Testis (tissue), 2 donors: ENCODE measurements at regions not wholly inside any gene's neighbourhood (a gene's known extent, or its start where the extent isn't known, plus 50 kb on each side); places are given as distances from the start of the nearest gene placed in this dataset.
"Not testable (repeated sequence)": the region's sequence is repeated elsewhere in the genome, so short reads cannot be mapped to it uniquely, and the experiment has no call there.

Source experiments
- DNase-seq: peaks from one replicate; pipeline ENCODE4 v3.0.0-alpha.2; 2019
- H3K27ac ChIP-seq, 2 donors: fragments of 200-600 bp; sonication (generic); one replicate each; pipeline ENCODE4 v1.5.1; 2019
- H3K27me3 ChIP-seq: fragments of 200-600 bp; sonication (generic); one replicate; pipeline ENCODE4 v1.5.1; 2019
- H3K36me3 ChIP-seq: fragments of 200-600 bp; sonication (generic); one replicate; pipeline ENCODE4 v1.5.1; 2017; ENCODE audit warnings: low read depth; ENCODE audit errors: missing control alignments
- H3K4me1 ChIP-seq: fragments of 200-600 bp; sonication (generic); one replicate; pipeline ENCODE4 v1.5.1; 2019
- H3K4me3 ChIP-seq, 2 donors: fragments of 200-600 bp; sonication (generic); one replicate each; pipeline ENCODE4 v1.5.1; 2017 to 2019
- H3K9me3 ChIP-seq: fragments of 200-600 bp; sonication (generic); one replicate; pipeline ENCODE4 v1.5.1; 2017
- CTCF ChIP-seq, 3 experiments: fragments of 450-650 bp in 2 of 3; fragments of 200-600 bp in 1 of 3; sonication (generic) in 1 of 3; IDR thresholded peaks; one replicate each; pipeline ENCODE4 v1.5.1; 2016 to 2019; ENCODE audit warnings: antibody characterized with exemption in 3 of 3, mild to moderate bottlenecking in 2 of 3, moderate library complexity in 1 of 3
- POLR2A ChIP-seq: fragments of 450-650 bp; IDR thresholded peaks from one replicate; pipeline ENCODE4 v1.6.1; 2017; ENCODE audit warnings: antibody characterized with exemption, mild to moderate bottlenecking, moderate library complexity
- WGBS, 2 donors: methylation state at CpG; one replicate each; pipeline ENCODE4 v1.1.5; 2018; 5-methylcytosine and 5-hydroxymethylcytosine counted together
- intact Hi-C: fragments of 100-400 bp; cut with DNase I; formaldehyde crosslinking; loops from one replicate; pipeline ENCODE4 v1.15.1; 2023; ENCODE audit warnings: low total_unique reads

DNA sequence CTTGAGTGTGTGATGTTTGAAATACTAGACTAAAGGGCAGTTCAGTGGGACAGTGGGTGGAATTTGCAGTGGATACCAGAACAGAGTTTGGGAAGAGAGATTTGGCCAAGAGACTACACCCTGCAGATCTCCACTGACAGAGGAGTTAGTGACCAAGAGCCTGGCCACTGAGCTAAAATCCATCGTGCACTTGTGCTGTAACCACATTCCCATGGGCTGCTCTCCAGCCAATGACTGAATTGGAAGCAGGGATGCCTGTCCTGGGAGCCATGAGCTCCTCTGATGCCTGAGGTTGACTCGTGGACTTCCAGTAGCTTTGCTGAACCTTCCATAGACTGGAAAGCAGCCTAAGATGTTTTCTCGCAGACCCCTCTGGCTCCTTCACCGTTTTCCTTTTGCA lies 296.1 kb downstream of the TRIML1 start:
- WGBS, 2 donors: 82 to 87% methylated on average over 4 of the region's 4 CpGs
- Histone ChIP-seq H3K27ac (no peak overlapping the region), H3K36me3 (no peaks in the 10 kb centered on the region), H3K4me3 (no peak overlapping the region), H3K27me3 (no peaks in the 10 kb centered on the region), H3K4me1 (no peaks in the 10 kb centered on the region), H3K9me3 (no peaks in the 10 kb centered on the region)
- intact Hi-C loops: no loop called here
- no peak for TF ChIP-seq CTCF (IDR thresholded peaks at IDR 0.05)
- no peak for TF ChIP-seq POLR2A
- no peak for DNase-seq

- TF ChIP-seq CTCF (IDR thresholded peaks at IDR 0.05) (no peak), POLR2A (no peak)
- 88 to 89% methylated on average over 5 of the region's 5 CpGs for WGBS, 2 donors
- H3K27ac ChIP-seq: no peak overlapping the region
- intact Hi-C loops: no loop called here
- H3K4me3 ChIP-seq: no peak overlapping the region
- DNase-seq: no peak
- H3K4me1 ChIP-seq: no peaks in the 10 kb centered on the region
- H3K36me3 ChIP-seq: no peaks in the 10 kb centered on the region
- no peaks in the 10 kb centered on the region for H3K9me3 ChIP-seq
- H3K27me3 ChIP-seq: no peaks in the 10 kb centered on the region
Observed at GRCh38 chr4:188437535-188437934, 298.3 kb downstream of the TRIML1 start.

DNA sequence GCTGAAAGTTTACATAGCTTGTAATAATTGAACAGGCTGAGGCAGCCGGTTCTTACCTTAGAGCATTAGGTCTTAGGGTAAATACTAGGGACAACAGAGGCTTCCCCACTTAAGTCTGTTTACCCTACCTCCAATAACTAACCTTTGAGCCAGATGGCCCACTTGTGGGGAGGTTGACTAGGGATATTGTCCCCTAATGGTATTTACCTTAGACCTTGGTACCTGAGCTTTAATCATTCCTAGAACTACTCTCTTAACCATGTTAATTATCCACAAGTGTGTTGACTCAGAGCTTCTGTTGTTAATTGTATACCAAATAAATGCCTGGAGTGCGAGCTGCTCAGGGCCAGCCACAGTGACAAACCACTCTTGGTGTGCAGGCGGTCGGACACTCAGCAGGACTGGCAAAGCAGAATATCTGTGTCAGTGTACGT lies 299.2 kb downstream of the TRIML1 start:
- H3K27me3 ChIP-seq, intact Hi-C loops, H3K4me1 ChIP-seq, H3K36me3 ChIP-seq, H3K27ac ChIP-seq, H3K4me3 ChIP-seq, DNase-seq, H3K9me3 ChIP-seq: not testable (repeated sequence)
- 90 to 98% methylated on average over 5 of the region's 5 CpGs for WGBS, 2 donors

- H3K27ac ChIP-seq: no peak overlapping the region
- H3K4me1 ChIP-seq: no peaks in the 10 kb centered on the region
- no peaks in the 10 kb centered on the region for H3K27me3 ChIP-seq
- no peak overlapping the region for H3K4me3 ChIP-seq
- 66 to 68% methylated on average over 5 to 6 of the region's 6 CpGs for WGBS, 2 donors
- no peaks in the 10 kb centered on the region for H3K36me3 ChIP-seq
- no peaks in the 10 kb centered on the region for H3K9me3 ChIP-seq
- DNase-seq: no peak
- intact Hi-C loops: no loop called here
- no peak for TF ChIP-seq CTCF (IDR thresholded peaks at IDR 0.05)
Observed at GRCh38 chr4:188439641-188440311, 300.5 kb downstream of the TRIML1 start.

DNA sequence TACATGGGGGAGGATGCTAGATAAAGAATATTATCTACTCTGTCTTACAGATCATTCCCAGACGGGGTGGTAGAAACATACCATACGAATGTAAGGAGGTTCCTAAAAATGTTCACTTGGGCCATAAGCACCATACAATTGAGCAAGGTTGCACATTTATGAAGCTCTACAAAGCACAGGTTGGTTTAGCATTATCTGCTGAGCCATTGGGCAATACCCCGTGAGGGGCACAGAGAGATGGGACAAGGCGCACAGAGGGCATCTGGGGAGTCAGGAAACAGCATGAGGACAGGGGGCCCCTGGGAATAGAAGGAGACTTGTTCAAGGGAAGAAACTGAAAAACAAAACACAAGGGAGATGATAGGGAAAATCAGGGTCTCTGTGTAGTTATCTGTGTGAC lies 305.3 kb downstream of the TRIML1 start:
- Histone ChIP-seq H3K27ac (no peak overlapping the region), H3K36me3 (no peaks in the 10 kb centered on the region), H3K4me3 (no peak overlapping the region), H3K4me1 (no peaks in the 10 kb centered on the region), H3K27me3 (no peaks in the 10 kb centered on the region), H3K9me3 (no peaks in the 10 kb centered on the region)
- 87 to 93% methylated on average over 4 of the region's 4 CpGs for WGBS, 2 donors
- intact Hi-C loops: no loop called here
- no peak for DNase-seq
- TF ChIP-seq CTCF (IDR thresholded peaks at IDR 0.05) (no peak), POLR2A (no peak)

- 74 to 82% methylated on average over 2 of the region's 4 CpGs for WGBS, 2 donors
- H3K4me3 ChIP-seq, H3K4me1 ChIP-seq, H3K27me3 ChIP-seq, H3K27ac ChIP-seq, DNase-seq, H3K9me3 ChIP-seq, H3K36me3 ChIP-seq, intact Hi-C loops: not testable (repeated sequence)
Observed at GRCh38 chr4:188448996-188449395, 309.8 kb downstream of the TRIML1 start.
